ENCODE measurements at regions not wholly inside any gene's neighbourhood (a gene's known extent, or its start where the extent isn't known, plus 50 kb on each side); places are given as distances from the start of the nearest gene placed in this dataset.

DNA sequence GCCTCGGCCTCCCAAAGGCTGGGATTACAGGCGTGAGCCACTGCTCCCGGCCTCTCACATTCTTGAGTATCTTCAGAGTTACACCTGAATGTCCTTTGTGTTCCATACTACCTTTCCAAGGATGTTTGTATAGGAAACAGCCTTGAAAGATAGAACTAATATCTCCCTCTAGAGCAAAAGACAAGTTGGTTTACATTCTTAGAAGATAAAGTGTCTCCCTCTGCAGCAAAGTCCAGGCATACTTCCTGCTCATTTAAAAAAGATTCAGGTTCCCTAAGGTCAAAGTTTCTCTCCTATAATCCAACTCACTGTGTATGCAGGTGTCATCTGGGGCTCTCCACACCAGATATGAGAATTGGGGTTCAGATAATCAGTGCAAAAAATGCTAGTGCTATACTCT is 224.4 kb downstream of the TPBG start:
- TF ChIP-seq, protein P1, sequence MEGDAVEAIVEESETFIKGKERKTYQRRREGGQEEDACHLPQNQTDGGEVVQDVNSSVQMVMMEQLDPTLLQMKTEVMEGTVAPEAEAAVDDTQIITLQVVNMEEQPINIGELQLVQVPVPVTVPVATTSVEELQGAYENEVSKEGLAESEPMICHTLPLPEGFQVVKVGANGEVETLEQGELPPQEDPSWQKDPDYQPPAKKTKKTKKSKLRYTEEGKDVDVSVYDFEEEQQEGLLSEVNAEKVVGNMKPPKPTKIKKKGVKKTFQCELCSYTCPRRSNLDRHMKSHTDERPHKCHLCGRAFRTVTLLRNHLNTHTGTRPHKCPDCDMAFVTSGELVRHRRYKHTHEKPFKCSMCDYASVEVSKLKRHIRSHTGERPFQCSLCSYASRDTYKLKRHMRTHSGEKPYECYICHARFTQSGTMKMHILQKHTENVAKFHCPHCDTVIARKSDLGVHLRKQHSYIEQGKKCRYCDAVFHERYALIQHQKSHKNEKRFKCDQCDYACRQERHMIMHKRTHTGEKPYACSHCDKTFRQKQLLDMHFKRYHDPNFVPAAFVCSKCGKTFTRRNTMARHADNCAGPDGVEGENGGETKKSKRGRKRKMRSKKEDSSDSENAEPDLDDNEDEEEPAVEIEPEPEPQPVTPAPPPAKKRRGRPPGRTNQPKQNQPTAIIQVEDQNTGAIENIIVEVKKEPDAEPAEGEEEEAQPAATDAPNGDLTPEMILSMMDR (IDR thresholded peaks at IDR 0.05 in 2 of 3, conservative IDR thresholded peaks at IDR 0.05 in 1 of 3; ENCODE audit: borderline replicate concordance in 1 of 3, insufficient read depth in 1 of 3, low read depth in 2 of 3, low read length in 2 of 3) = peak in 1 of 3 experiments; percentile 26; a peak in 1 of 6 replicates
- TF ChIP-seq POLR2AphosphoS5 (IDR thresholded peaks at IDR 0.05; ENCODE audit: low read depth, low read length) = no peak
